22Rv1 (cell line): ENCODE measurements at regions not wholly inside any gene's neighbourhood (a gene's known extent, or its start where the extent isn't known, plus 50 kb on each side); places are given as distances from the start of the nearest gene placed in this dataset.

Experiments
- CTCF ChIP-seq: fragments of 450-650 bp; IDR thresholded peaks from 2 replicates; pipeline ENCODE4 v1.5.1; 2017; ENCODE audit warnings: mild to moderate bottlenecking
- ZFX ChIP-seq: fragments of 450-650 bp; IDR thresholded peaks from 2 replicates; pipeline ENCODE4 v1.6.1; 2017; ENCODE audit warnings: antibody characterized with exemption, borderline replicate concordance

GRCh38 chr11:15889363-15890030, 466.8 kb downstream of the SOX6 start:
- no peak for TF ChIP-seq CTCF
- no peak for TF ChIP-seq ZFX
